ENCODE measurements at regions not wholly inside any gene's neighbourhood (a gene's known extent, or its start where the extent isn't known, plus 50 kb on each side); places are given as distances from the start of the nearest gene placed in this dataset.

DNA sequence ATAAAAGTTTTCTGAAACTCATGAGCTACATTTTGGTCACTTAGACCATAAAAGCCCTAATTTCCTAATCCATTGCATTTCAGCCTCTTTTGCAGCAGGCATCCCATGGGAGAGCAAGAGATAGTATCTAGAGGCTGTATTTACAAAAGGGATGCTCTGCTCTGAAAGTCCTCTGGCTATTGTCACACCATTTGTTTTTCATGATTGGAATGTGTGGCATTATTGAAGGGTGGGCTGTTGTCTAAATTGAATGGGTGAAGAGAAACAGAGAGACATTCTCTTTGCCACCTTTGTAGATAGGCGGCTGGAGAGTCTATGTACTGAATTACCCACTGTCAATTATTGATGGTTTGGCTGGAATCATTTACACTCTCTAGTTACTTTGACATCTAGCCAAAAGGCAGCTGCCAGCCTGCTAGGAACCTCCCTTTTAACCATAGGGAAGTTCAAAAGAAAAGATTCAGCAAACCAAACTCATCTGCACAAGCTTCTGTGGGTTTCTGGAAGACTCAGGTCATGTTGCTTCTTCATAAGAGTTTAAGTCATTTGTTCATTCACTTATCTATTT, 89.8 kb upstream of the RARB start:
- Histone ChIP-seq H3K4me1 (ENCODE audit: control insufficient read depth, insufficient read depth, low read length) (no peaks in the 10 kb centered on the region), H2AK9ac (replicated peaks; ENCODE audit: low read depth, low read length, poor library complexity) (no peak overlapping the region), H3K27ac (ENCODE audit: insufficient read depth, low read length) (no peak overlapping the region), H2AFZ (replicated peaks; ENCODE audit: low read length, poor library complexity) (no peak overlapping the region), H3K23ac (ENCODE audit: low read depth, low read length) (no peak overlapping the region), H3K4ac (ENCODE audit: low read depth, low read length) (no peak overlapping the region), H3K4me2 (ENCODE audit: low read depth, low read length) (no peak overlapping the region), H2BK20ac (ENCODE audit: low read depth, low read length) (no peak overlapping the region), H2BK120ac (ENCODE audit: low read depth, low read length) (no peak overlapping the region), H4K20me1 (ENCODE audit: insufficient read depth, low read length) (no peaks in the 10 kb centered on the region), H2BK15ac (ENCODE audit: low read depth, low read length) (no peak overlapping the region), H3K18ac (ENCODE audit: low read depth, low read length) (no peak overlapping the region), H3K4me3 (ENCODE audit: insufficient read depth, low read depth, low read length) (no peak overlapping the region), H3K9me1 (ENCODE audit: insufficient read depth, low read length) (no peaks in the 10 kb centered on the region), H3K27me3 (ENCODE audit: control insufficient read depth, insufficient read depth, low read length) (no peaks in the 10 kb centered on the region), H4K8ac (ENCODE audit: low read depth in 2 of 2, low read length in 2 of 2) (no peak overlapping the region), H3K14ac (replicated peaks; ENCODE audit: low read depth, low read length) (no peak overlapping the region), H2AK5ac (ENCODE audit: low read depth, low read length) (no peak overlapping the region), H3K36me3 (ENCODE audit: control insufficient read depth, insufficient read depth, low read length) (no peaks in the 10 kb centered on the region), H4K91ac (ENCODE audit: insufficient read depth, low read depth, low read length) (no peak overlapping the region), H3K9me3 (ENCODE audit: control insufficient read depth, insufficient read depth, low read length) (no peaks in the 10 kb centered on the region), H3K79me1 (ENCODE audit: low read depth in 1 of 2, low read length in 2 of 2) (no peaks in the 10 kb centered on the region), H3K9ac (ENCODE audit: low read depth, low read length) (no peak overlapping the region), H2BK5ac (ENCODE audit: low read depth, low read length, poor library complexity, severe bottlenecking) (no peak overlapping the region), H3K56ac (ENCODE audit: extremely low read depth, insufficient read depth, low read length) (no peak overlapping the region), H4K5ac (ENCODE audit: low read depth, low read length) (no peak overlapping the region)
- no peak for TF ChIP-seq MAFK (IDR thresholded peaks at IDR 0.05; ENCODE audit: low read depth, low read length)
- no peak for TF ChIP-seq MXI1 (IDR thresholded peaks at IDR 0.05; ENCODE audit: borderline replicate concordance, low read depth, low read length)
- no peak for TF ChIP-seq NFE2L2 (IDR thresholded peaks at IDR 0.05; ENCODE audit: low read depth, low read length)
- TF ChIP-seq MAZ (IDR thresholded peaks at IDR 0.05; ENCODE audit: borderline replicate concordance, low read depth, low read length), result no peak
- TF ChIP-seq CHD1 (IDR thresholded peaks at IDR 0.05; ENCODE audit: low read depth, low read length), result no peak
- TF ChIP-seq POLR2A (IDR thresholded peaks at IDR 0.05; ENCODE audit: low read depth, low read length), result no peak
- no peak for TF ChIP-seq SMC3 (IDR thresholded peaks at IDR 0.05; ENCODE audit: low read depth, low read length)
- TF ChIP-seq RFX5 (IDR thresholded peaks at IDR 0.05; ENCODE audit: low read depth, low read length), result no peak
- no peak for TF ChIP-seq RCOR1 (IDR thresholded peaks at IDR 0.05; ENCODE audit: insufficient replicate concordance, low read length)
- TF ChIP-seq RAD21 (IDR thresholded peaks at IDR 0.05; ENCODE audit: low read length), result no peak
- no peak for TF ChIP-seq FOS (IDR thresholded peaks at IDR 0.05; ENCODE audit: low read depth, low read length)
- TF ChIP-seq CTCF (conservative IDR thresholded peaks at IDR 0.05; ENCODE audit: low read depth, low read length), result no peak
- TF ChIP-seq BHLHE40 (IDR thresholded peaks at IDR 0.05; ENCODE audit: low read depth, low read length), result no peak
- no peak for TF ChIP-seq USF2 (IDR thresholded peaks at IDR 0.05; ENCODE audit: low read depth, low read length)
- no peak for TF ChIP-seq CEBPB (IDR thresholded peaks at IDR 0.05; ENCODE audit: low read depth, low read length)
- no peak for TF ChIP-seq ELK1 (IDR thresholded peaks at IDR 0.05; ENCODE audit: borderline replicate concordance, low read depth, low read length)
- DNase-seq (no peak), ATAC-seq (ENCODE audit: low read depth) (no peak)
- no CpG with 5 or more reads among the region's 1 CpG for WGBS, 2 experiments (ENCODE audit: extremely low coverage in 2 of 2, insufficient read length in 1 of 2)
- ChIA-PET CTCF (no interaction called here), POLR2A (ENCODE audit: unreplicated experiment) (no interaction called here)
- in situ Hi-C loops (cut with MboI; ENCODE audit: low sequenced_read_pairs), result no loop called here
- dilution Hi-C loops (cut with HindIII; ENCODE audit: low sequenced_read_pairs, unreplicated experiment), result no loop called here
- intact Hi-C loops (cut with micrococcal nuclease), result no loop called here
- BruUV-seq (replicated peaks), result no TSS peak
